ENCODE measurements at regions not wholly inside any gene's neighbourhood (a gene's known extent, or its start where the extent isn't known, plus 50 kb on each side); places are given as distances from the start of the nearest gene placed in this dataset.

DNA sequence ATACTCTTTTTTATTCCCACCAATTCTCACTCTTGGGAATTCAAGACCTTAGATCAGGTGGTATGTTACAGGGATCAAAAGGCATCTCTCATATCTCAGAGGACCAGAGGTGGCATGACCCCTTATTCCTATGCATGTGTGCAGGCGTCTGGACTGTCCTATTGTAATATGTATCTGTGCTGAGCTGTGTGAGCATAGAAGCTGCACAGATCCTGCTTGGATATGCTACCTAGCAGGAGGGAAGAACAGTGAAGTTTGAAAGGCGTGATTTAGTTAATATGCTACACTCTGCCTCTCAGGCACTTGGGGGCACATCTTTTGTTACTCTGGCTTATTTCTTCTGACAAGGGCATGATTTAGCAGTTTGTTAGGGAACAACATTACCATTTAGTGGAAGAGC is 86.7 kb upstream of the ZRANB2 start:
- no peaks in the 10 kb centered on the region for H3K4me1 ChIP-seq
- WGBS, 4 donors, result 56 to 74% (median 63%) methylated on average over 2 of the region's 2 CpGs
- DNase-seq (no peak), ATAC-seq (no peak)
- H3K27ac ChIP-seq, result no peak overlapping the region
- no peaks in the 10 kb centered on the region for H3K9me3 ChIP-seq
- H3K27me3 ChIP-seq, result no peaks in the 10 kb centered on the region
- no peaks in the 10 kb centered on the region for H3K36me3 ChIP-seq
- H3K4me3 ChIP-seq, result no peak overlapping the region
- intact Hi-C loops (cut with DNase I), result no loop called here
- TF ChIP-seq, protein P1, sequence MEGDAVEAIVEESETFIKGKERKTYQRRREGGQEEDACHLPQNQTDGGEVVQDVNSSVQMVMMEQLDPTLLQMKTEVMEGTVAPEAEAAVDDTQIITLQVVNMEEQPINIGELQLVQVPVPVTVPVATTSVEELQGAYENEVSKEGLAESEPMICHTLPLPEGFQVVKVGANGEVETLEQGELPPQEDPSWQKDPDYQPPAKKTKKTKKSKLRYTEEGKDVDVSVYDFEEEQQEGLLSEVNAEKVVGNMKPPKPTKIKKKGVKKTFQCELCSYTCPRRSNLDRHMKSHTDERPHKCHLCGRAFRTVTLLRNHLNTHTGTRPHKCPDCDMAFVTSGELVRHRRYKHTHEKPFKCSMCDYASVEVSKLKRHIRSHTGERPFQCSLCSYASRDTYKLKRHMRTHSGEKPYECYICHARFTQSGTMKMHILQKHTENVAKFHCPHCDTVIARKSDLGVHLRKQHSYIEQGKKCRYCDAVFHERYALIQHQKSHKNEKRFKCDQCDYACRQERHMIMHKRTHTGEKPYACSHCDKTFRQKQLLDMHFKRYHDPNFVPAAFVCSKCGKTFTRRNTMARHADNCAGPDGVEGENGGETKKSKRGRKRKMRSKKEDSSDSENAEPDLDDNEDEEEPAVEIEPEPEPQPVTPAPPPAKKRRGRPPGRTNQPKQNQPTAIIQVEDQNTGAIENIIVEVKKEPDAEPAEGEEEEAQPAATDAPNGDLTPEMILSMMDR (IDR thresholded peaks at IDR 0.05), result no peak
- no peak for TF ChIP-seq POLR2A (IDR thresholded peaks at IDR 0.05)

DNA sequence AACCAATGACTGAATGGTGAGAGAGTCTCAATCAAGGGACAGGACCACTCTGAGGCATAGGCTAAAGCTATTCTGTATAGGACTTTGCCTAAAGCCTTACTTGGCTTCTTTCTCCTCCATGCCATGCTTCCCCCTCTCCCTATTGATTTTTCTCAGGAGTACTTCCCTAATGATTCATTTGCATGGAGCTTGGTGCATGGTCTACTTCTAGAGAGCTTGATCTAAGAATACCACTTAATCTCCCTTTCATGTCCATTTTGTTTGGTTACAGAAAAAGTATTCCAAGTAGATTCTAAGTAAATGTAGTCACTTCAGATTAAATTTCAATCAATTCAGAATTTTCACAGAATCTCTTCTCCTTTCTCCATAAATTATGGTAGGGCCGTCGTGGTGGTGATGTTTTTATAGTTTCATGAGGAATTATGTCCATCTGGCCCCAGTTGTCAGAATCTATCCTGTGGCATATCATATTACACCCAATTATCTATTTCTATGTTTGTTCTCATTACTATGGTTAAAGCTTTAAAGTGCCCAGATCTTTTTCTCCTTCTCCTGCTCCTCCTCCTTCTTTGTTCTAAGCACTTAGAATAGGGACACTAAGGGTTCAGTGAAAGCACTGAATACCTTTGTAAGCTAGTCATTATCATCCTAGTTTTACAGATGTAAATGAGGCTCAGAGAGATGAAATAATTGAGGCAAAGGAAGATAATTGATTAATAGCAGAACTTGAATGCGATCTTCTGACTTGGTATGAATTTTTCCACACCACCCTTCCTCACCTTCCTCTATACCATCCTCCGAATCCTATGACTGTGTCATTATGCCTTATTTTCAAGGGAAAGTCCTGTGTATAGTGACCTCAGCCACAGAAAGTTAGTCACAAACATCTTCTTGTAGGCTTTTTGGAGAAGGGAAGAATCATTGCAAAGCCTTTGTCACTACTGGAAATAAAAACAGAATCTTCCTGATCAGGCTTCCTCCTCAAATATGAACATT is 85.6 kb upstream of the ZRANB2 start:
- Histone ChIP-seq H3K4me1 (no peaks in the 10 kb centered on the region), H3K27ac (no peak overlapping the region), H3K4me3 (no peak overlapping the region), H3K27me3 (no peaks in the 10 kb centered on the region), H3K9me3 (no peaks in the 10 kb centered on the region), H3K36me3 (no peaks in the 10 kb centered on the region)
- intact Hi-C loops (cut with DNase I), result no loop called here
- DNase-seq, result no peak
- WGBS, 4 donors, result 82 to 89% (median 85%) methylated on average over 4 of the region's 4 CpGs
- TF ChIP-seq, protein P1 (IDR thresholded peaks at IDR 0.05), result no peak
- no peak for TF ChIP-seq POLR2A (IDR thresholded peaks at IDR 0.05)
- ATAC-seq, result no peak

DNA sequence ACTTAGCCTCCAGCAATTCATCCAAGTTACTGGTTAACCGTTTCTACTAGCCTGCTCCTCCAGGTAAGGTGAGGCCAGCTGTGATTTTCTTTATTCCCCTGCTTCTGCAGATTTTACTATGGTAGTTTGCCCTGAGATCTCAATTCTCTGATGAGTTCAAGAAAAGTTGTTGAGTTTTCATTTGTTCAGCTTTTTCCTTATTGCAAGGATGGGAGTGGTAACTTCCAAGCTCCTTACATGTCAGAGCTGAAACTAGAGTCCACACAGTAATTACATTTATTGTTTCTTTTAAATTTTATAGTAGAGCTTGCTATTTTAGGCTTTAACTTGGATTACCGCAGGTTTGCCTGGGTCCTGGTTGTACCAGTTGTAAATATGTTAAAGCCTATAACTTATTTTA is 76.9 kb upstream of the ZRANB2 start:
- WGBS, 4 donors, result 84 to 89% (median 87%) methylated on average over 2 of the region's 2 CpGs
- no peaks in the 10 kb centered on the region for H3K36me3 ChIP-seq
- no peak for TF ChIP-seq POLR2A (IDR thresholded peaks at IDR 0.05)
- TF ChIP-seq, protein P1 (IDR thresholded peaks at IDR 0.05), result no peak
- no peaks in the 10 kb centered on the region for H3K27me3 ChIP-seq
- intact Hi-C loops (cut with DNase I), result no loop called here
- no peak overlapping the region for H3K4me3 ChIP-seq
- DNase-seq (no peak), ATAC-seq (no peak)
- peaks cover 0 to 8% (median 0%) of the 10 kb centered on the region in 12 donors for H3K9me3 ChIP-seq
- no peaks in the 10 kb centered on the region for H3K4me1 ChIP-seq
- H3K27ac ChIP-seq, result no peak overlapping the region

DNA sequence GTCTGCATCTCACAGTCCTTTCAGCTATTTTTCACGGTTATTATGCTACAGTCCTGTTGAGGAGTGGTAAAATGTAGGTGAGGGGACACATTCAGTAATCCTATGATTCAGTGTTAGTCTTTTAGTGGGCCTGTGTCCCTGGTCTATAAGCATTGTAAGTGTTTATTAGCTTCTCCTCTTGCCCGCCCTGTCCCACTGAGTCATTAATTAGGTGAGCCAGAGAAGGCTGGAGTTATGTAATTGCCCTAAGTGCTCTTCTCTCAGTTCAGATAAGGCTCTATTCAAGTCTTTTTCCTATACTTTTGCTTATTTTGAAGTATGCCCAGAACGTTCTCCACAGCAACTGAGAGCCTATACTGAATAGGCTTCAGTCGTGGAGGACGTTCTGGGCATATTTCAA is 76.3 kb upstream of the ZRANB2 start:
- ATAC-seq, result no peak
- Histone ChIP-seq H3K36me3 (no peaks in the 10 kb centered on the region), H3K4me3 (no peak overlapping the region), H3K9me3 (peaks cover 0 to 13% (median 0%) of the 10 kb centered on the region in 12 donors), H3K27ac (no peak overlapping the region), H3K27me3 (no peaks in the 10 kb centered on the region), H3K4me1 (no peaks in the 10 kb centered on the region)
- intact Hi-C loops (cut with DNase I), result no loop called here
- WGBS, 4 donors, result 69 to 78% (median 72%) methylated on average over 5 of the region's 5 CpGs
- DNase-seq, result no peak
- TF ChIP-seq, protein P1 (IDR thresholded peaks at IDR 0.05), result no peak
- TF ChIP-seq POLR2A (IDR thresholded peaks at IDR 0.05), result no peak
